ENCODE measurements at regions not wholly inside any gene's neighbourhood (a gene's known extent, or its start where the extent isn't known, plus 50 kb on each side); places are given as distances from the start of the nearest gene placed in this dataset.
A peak's percentile ranks its signal among the peaks of the same experiment; 100 is the strongest.

GRCh38 chr12:61880186-61880585 lies 380.0 kb upstream of the USP15 start:
- TF ChIP-seq CTCF (IDR thresholded peaks at IDR 0.05), result no peak
- no peak for TF ChIP-seq EZH2phosphoT487 (IDR thresholded peaks at IDR 0.05)
- no peak for TF ChIP-seq EZH2 (IDR thresholded peaks at IDR 0.05)
- no peaks in the 10 kb centered on the region for H3K27me3 ChIP-seq
- H3K27ac ChIP-seq, result no peak overlapping the region
- no peaks in the 10 kb centered on the region for H3K79me2 ChIP-seq (ENCODE audit: low read depth)
- H3K4me2 ChIP-seq, result no peak overlapping the region
- no peaks in the 10 kb centered on the region for H3K36me3 ChIP-seq
- H3K27me3 Mint-ChIP-seq (ENCODE audit: insufficient read depth, low read depth), result no peaks in the 10 kb centered on the region
- no peak for DNase-seq (ENCODE audit: low spot score)
- no peaks in the 10 kb centered on the region for H3K4me1 Mint-ChIP-seq
- H4K20me1 ChIP-seq (ENCODE audit: low read depth), result no peaks in the 10 kb centered on the region
- no peaks in the 10 kb centered on the region for H3F3A ChIP-seq (ENCODE audit: low read depth)
- no peaks in the 10 kb centered on the region for H3K9me3 Mint-ChIP-seq
- no peak overlapping the region for H3K4me3 ChIP-seq
- H3K36me3 Mint-ChIP-seq, result no peaks in the 10 kb centered on the region
- H3K4me3 Mint-ChIP-seq, result no peak overlapping the region
- no peak overlapping the region for H3K27ac Mint-ChIP-seq
- H3K4me1 ChIP-seq, result peaks cover 5% of the 10 kb centered on the region
- no peak overlapping the region for H3K9ac ChIP-seq
- H3K9me3 ChIP-seq (ENCODE audit: low read depth), result no peaks in the 10 kb centered on the region
- H2AFZ ChIP-seq (replicated peaks), result no peak overlapping the region

- Histone ChIP-seq H2AFZ (replicated peaks) (no peak overlapping the region), H3F3A (ENCODE audit: low read depth) (no peaks in the 10 kb centered on the region), H3K4me1 (no peaks in the 10 kb centered on the region), H3K4me2 (no peak overlapping the region), H3K27me3 (no peaks in the 10 kb centered on the region), H3K4me3 (no peak overlapping the region), H4K20me1 (ENCODE audit: low read depth) (no peaks in the 10 kb centered on the region), H3K36me3 (no peaks in the 10 kb centered on the region), H3K79me2 (ENCODE audit: low read depth) (no peaks in the 10 kb centered on the region), H3K9me3 (ENCODE audit: low read depth) (no peaks in the 10 kb centered on the region), H3K9ac (no peak overlapping the region), H3K27ac (no peak overlapping the region)
- DNase-seq (ENCODE audit: low spot score), result no peak
- Mint-ChIP-seq H3K9me3 (no peaks in the 10 kb centered on the region), H3K4me1 (peaks cover 10% of the 10 kb centered on the region), H3K27me3 (ENCODE audit: insufficient read depth, low read depth) (no peaks in the 10 kb centered on the region), H3K36me3 (no peaks in the 10 kb centered on the region), H3K4me3 (no peak overlapping the region), H3K27ac (peak overlapping the region; percentile 51)
- TF ChIP-seq EZH2phosphoT487 (IDR thresholded peaks at IDR 0.05), result no peak
- no peak for TF ChIP-seq CTCF (IDR thresholded peaks at IDR 0.05)
- TF ChIP-seq EZH2 (IDR thresholded peaks at IDR 0.05), result no peak
These were observed 368.6 kb upstream of the USP15 start for GRCh38 chr12:61891632-61892031.

- Mint-ChIP-seq H3K27me3 (ENCODE audit: insufficient read depth, low read depth) (no peaks in the 10 kb centered on the region), H3K9me3 (peaks cover 13% of the 10 kb centered on the region), H3K4me1 (peaks cover 10% of the 10 kb centered on the region), H3K36me3 (no peaks in the 10 kb centered on the region), H3K27ac (no peak overlapping the region), H3K4me3 (no peak overlapping the region)
- Histone ChIP-seq H4K20me1 (ENCODE audit: low read depth) (no peaks in the 10 kb centered on the region), H3K27me3 (no peaks in the 10 kb centered on the region), H3K27ac (no peak overlapping the region), H3K4me2 (no peak overlapping the region), H3K4me3 (no peak overlapping the region), H3F3A (ENCODE audit: low read depth) (no peaks in the 10 kb centered on the region), H3K9ac (no peak overlapping the region), H2AFZ (replicated peaks) (no peak overlapping the region), H3K4me1 (no peaks in the 10 kb centered on the region), H3K9me3 (ENCODE audit: low read depth) (peaks cover under 1% of the 10 kb centered on the region), H3K79me2 (ENCODE audit: low read depth) (no peaks in the 10 kb centered on the region), H3K36me3 (no peaks in the 10 kb centered on the region)
- DNase-seq (ENCODE audit: low spot score), result no peak
- TF ChIP-seq EZH2phosphoT487 (IDR thresholded peaks at IDR 0.05) (no peak), CTCF (IDR thresholded peaks at IDR 0.05) (no peak), EZH2 (IDR thresholded peaks at IDR 0.05) (no peak)
These were observed 366.0 kb upstream of the USP15 start for GRCh38 chr12:61894168-61894567.
